Neuronal stem cell (in vitro differentiated cells): ENCODE measurements at regions not wholly inside any gene's neighbourhood (a gene's known extent, or its start where the extent isn't known, plus 50 kb on each side); places are given as distances from the start of the nearest gene placed in this dataset.
"Not testable (repeated sequence)": the region's sequence is repeated elsewhere in the genome, so short reads cannot be mapped to it uniquely, and the experiment has no call there.

Experiments used
- DNase-seq: peaks from one replicate; pipeline ENCODE4 v3.0.0-alpha.2; 2013; ENCODE audit warnings: low spot score
- H2AFZ ChIP-seq: one replicate; pipeline ENCODE4 v1.6.1; 2013; ENCODE audit warnings: mild to moderate bottlenecking, low read length, inconsistent platforms
- H2AK5ac ChIP-seq: 2 replicates; pipeline ENCODE4 v1.6.1; 2013; ENCODE audit warnings: low read depth, mild to moderate bottlenecking, inconsistent platforms, low read length, moderate library complexity, mixed read lengths
- H2BK120ac ChIP-seq: 2 replicates; pipeline ENCODE4 v1.6.1; 2013; ENCODE audit warnings: low read depth, mild to moderate bottlenecking, inconsistent platforms, low read length, moderate library complexity, mixed read lengths
- H2BK12ac ChIP-seq: one replicate; pipeline ENCODE4 v1.6.1; 2013; ENCODE audit warnings: low read length, inconsistent platforms
- H2BK15ac ChIP-seq: 2 replicates; pipeline ENCODE4 v1.6.1; 2013; ENCODE audit warnings: mild to moderate bottlenecking, low read length, inconsistent platforms, mixed read lengths
- H2BK5ac ChIP-seq: one replicate; pipeline ENCODE4 v1.6.1; 2013; ENCODE audit warnings: inconsistent platforms, mild to moderate bottlenecking, low read length, moderate library complexity
- H3K14ac ChIP-seq: one replicate; pipeline ENCODE4 v1.6.1; 2013; ENCODE audit warnings: low read length, inconsistent platforms
- H3K18ac ChIP-seq: 2 replicates; pipeline ENCODE4 v1.6.1; 2013; ENCODE audit warnings: low read length, inconsistent platforms
- H3K23ac ChIP-seq: 2 replicates; pipeline ENCODE4 v1.6.1; 2013; ENCODE audit warnings: low read depth, mild to moderate bottlenecking, mixed read lengths, low read length, inconsistent platforms; ENCODE audit not compliant: poor library complexity
- H3K27ac ChIP-seq: replicated peaks from 3 replicates; pipeline ENCODE4 v1.5.1; 2013; ENCODE audit warnings: low read length, inconsistent platforms
- H3K27me3 ChIP-seq, 3 experiments: 2 replicates each; pipeline ENCODE4 v1.6.1; 2013; ENCODE audit warnings: low read length in 3 of 3, mild to moderate bottlenecking in 2 of 3, inconsistent platforms in 1 of 3, low read depth in 1 of 3, mixed read lengths in 1 of 3, moderate library complexity in 1 of 3; ENCODE audit not compliant: control insufficient read depth in 3 of 3, insufficient read depth in 3 of 3
- H3K36me3 ChIP-seq, 2 donors: replicated peaks in 1 of 2; 2 replicates each; pipeline ENCODE4 v1.6.1; 2013; ENCODE audit warnings: low read length in 2 of 2; ENCODE audit not compliant: control insufficient read depth in 2 of 2, insufficient read depth in 2 of 2
- H3K4ac ChIP-seq: 2 replicates; pipeline ENCODE4 v1.6.1; 2013; ENCODE audit warnings: inconsistent platforms, mild to moderate bottlenecking, low read length, moderate library complexity
- H3K4me1 ChIP-seq, 2 donors: 1 replicate in 1 of 2; 2 replicates in 1 of 2; pipeline ENCODE4 v1.6.1; 2013; ENCODE audit warnings: low read length in 2 of 2, low read depth in 1 of 2; ENCODE audit not compliant: control insufficient read depth in 2 of 2, insufficient read depth in 1 of 2
- H3K4me2 ChIP-seq: one replicate; pipeline ENCODE4 v1.6.1; 2013; ENCODE audit warnings: mild to moderate bottlenecking, low read length, inconsistent platforms; ENCODE audit not compliant: insufficient read depth, poor library complexity, severe bottlenecking
- H3K4me3 ChIP-seq, 2 donors: 2 replicates each; pipeline ENCODE4 v1.5.1; 2013; ENCODE audit warnings: low read length in 2 of 2, mild to moderate bottlenecking in 2 of 2, inconsistent platforms in 1 of 2, moderate library complexity in 1 of 2
- H3K79me1 ChIP-seq: one replicate; pipeline ENCODE4 v1.6.1; 2013; ENCODE audit warnings: low read depth, mild to moderate bottlenecking, inconsistent platforms, low read length, moderate library complexity
- H3K9ac ChIP-seq: one replicate; pipeline ENCODE4 v1.6.1; 2013; ENCODE audit warnings: mild to moderate bottlenecking, low read depth, low read length, inconsistent platforms; ENCODE audit not compliant: poor library complexity
- H3K9me3 ChIP-seq, 2 donors: replicated peaks in 1 of 2; 2 replicates each; pipeline versions ENCODE3 to v1.6.1; 2013; ENCODE audit warnings: low read length in 2 of 2, mild to moderate bottlenecking in 2 of 2, inconsistent platforms in 1 of 2, low read depth in 1 of 2, mixed read lengths in 1 of 2, moderate library complexity in 1 of 2; ENCODE audit not compliant: control insufficient read depth in 2 of 2, insufficient read depth in 1 of 2
- H4K8ac ChIP-seq: one replicate; pipeline ENCODE4 v1.6.1; 2013; ENCODE audit warnings: low read depth, mild to moderate bottlenecking, inconsistent platforms, low read length, moderate library complexity
- H4K91ac ChIP-seq: one replicate; pipeline ENCODE4 v1.6.1; 2013; ENCODE audit warnings: low read length, low read depth, mild to moderate bottlenecking, inconsistent platforms; ENCODE audit not compliant: poor library complexity
- WGBS, 2 donors: extraction: QIAGEN DNeasy Blood & Tissue Kit; methylation state at CpG; one replicate each; pipeline ENCODE4 v1.1.7; 2013; ENCODE audit warnings: missing lambda C conversion rate in 2 of 2, mixed read lengths in 1 of 2; ENCODE audit not compliant: insufficient read length in 2 of 2, insufficient replicate concordance in 1 of 2; ENCODE audit errors: extremely low coverage in 2 of 2; 5-methylcytosine and 5-hydroxymethylcytosine counted together

DNA sequence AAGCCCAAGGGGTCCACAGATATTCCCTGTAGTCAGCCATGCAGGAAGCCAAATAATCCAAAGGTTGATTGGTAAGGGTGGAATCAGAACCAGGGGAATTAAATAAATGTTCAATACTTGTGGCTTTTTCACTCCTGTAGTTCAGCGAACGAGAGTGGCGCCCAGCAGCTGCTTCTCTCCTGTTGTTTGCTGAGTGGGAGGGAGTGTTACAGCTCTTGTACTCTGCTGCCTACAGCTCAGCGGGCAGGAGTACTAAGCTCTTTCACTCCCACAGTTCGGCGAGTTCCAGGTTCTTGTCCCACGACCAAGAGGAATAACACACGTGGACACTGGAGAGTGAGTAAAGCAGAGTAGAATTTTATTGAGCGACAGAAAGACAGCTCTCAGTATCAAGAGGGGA lies 105.9 kb downstream of the MOBP start:
- no peak overlapping the region for H2AK5ac ChIP-seq
- H3K9ac ChIP-seq = no peak overlapping the region

DNA sequence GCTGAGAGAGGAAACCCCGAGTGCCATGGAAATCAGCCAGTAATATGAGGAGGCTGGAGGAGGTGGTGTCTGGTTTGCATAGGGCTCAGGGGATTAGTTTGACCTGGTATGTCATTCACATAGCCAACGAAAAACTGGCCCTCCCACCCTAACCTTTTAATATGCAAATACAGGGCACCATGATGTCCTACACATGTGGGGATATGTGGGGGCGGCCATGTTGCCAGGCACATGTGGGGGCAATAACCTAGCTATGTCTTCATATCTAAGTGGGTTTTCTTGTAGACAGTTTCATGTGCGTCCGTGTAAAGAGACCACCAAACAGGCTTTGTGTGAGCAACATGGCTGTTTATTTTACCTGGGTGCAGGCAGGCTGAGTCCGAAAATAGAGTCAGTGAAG lies 110.1 kb downstream of the MOBP start:
- no peaks in the 10 kb centered on the region for H3K36me3 ChIP-seq
- no peak overlapping the region for H3K18ac ChIP-seq
- no peak overlapping the region for H4K8ac ChIP-seq
- no peak overlapping the region for H3K14ac ChIP-seq
- no peak overlapping the region for H2BK120ac ChIP-seq
- H3K4me1 ChIP-seq = peaks cover 0 to 2% of the 10 kb centered on the region in 2 donors
- no peak overlapping the region for H3K4me2 ChIP-seq
- no peaks in the 10 kb centered on the region for H3K27me3 ChIP-seq
- no peak overlapping the region for H2BK15ac ChIP-seq
- H2AK5ac ChIP-seq = no peak overlapping the region
- H3K23ac ChIP-seq = no peak overlapping the region
- H2BK5ac ChIP-seq = no peak overlapping the region
- no CpG with 5 or more reads among the region's 6 CpGs for WGBS, 2 donors
- peak overlapping the region; percentile 54 for H3K27ac ChIP-seq
- H3K79me1 ChIP-seq = no peaks in the 10 kb centered on the region
- no peak overlapping the region for H3K4ac ChIP-seq
- H3K9ac ChIP-seq = no peak overlapping the region
- H2AFZ ChIP-seq = no peak overlapping the region
- no peak overlapping the region for H4K91ac ChIP-seq
- H3K4me3 ChIP-seq = no peak overlapping the region
- DNase-seq = peak; percentile 31
- H2BK12ac ChIP-seq = no peak overlapping the region
- no peaks in the 10 kb centered on the region for H3K9me3 ChIP-seq

More for the DNA sequence above, 105.9 kb downstream of the MOBP start:
- Histone ChIP-seq H3K79me1 (no peaks in the 10 kb centered on the region), H3K4ac (no peak overlapping the region), H3K4me3 (no peak overlapping the region), H2BK120ac (no peak overlapping the region), H3K4me1 (peaks cover 0 to 2% of the 10 kb centered on the region in 2 donors), H2BK12ac (no peak overlapping the region), H4K8ac (no peak overlapping the region), H3K4me2 (no peak overlapping the region), H3K23ac (no peak overlapping the region), H2AFZ (no peak overlapping the region), H3K9me3 (no peaks in the 10 kb centered on the region), H3K27ac (no peak overlapping the region), H2BK15ac (no peak overlapping the region), H3K27me3 (no peaks in the 10 kb centered on the region), H2BK5ac (no peak overlapping the region), H4K91ac (no peak overlapping the region), H3K36me3 (no peaks in the 10 kb centered on the region), H3K18ac (no peak overlapping the region), H3K14ac (no peak overlapping the region)
- no CpG with 5 or more reads among the region's 9 CpGs for WGBS, 2 donors
- no peak for DNase-seq

- not testable (repeated sequence) for H4K8ac ChIP-seq, H3K4ac ChIP-seq, H2BK120ac ChIP-seq, H2BK15ac ChIP-seq, H3K14ac ChIP-seq, H3K18ac ChIP-seq, H3K27ac ChIP-seq, H3K9me3 ChIP-seq, H3K79me1 ChIP-seq, H2BK5ac ChIP-seq, H3K23ac ChIP-seq, H3K9ac ChIP-seq, H2BK12ac ChIP-seq, DNase-seq, H3K4me2 ChIP-seq, H3K27me3 ChIP-seq, H2AK5ac ChIP-seq, H3K4me1 ChIP-seq, H4K91ac ChIP-seq, H3K4me3 ChIP-seq, H3K36me3 ChIP-seq, H2AFZ ChIP-seq
- no CpG with 5 or more reads among the region's 4 CpGs for WGBS, 2 donors
These were observed 118.7 kb downstream of the MOBP start for GRCh38 chr3:39586215-39586614.

- no peak overlapping the region for H3K18ac ChIP-seq
- H4K91ac ChIP-seq = no peak overlapping the region
- H3K23ac ChIP-seq = no peak overlapping the region
- H2BK15ac ChIP-seq = no peak overlapping the region
- DNase-seq = no peak
- H3K36me3 ChIP-seq = no peaks in the 10 kb centered on the region
- no peak overlapping the region for H2AFZ ChIP-seq
- H3K14ac ChIP-seq = no peak overlapping the region
- H3K9ac ChIP-seq = no peak overlapping the region
- H3K4me1 ChIP-seq = no peaks in the 10 kb centered on the region
- no peaks in the 10 kb centered on the region for H3K9me3 ChIP-seq
- no peaks in the 10 kb centered on the region for H3K27me3 ChIP-seq
- no peak overlapping the region for H4K8ac ChIP-seq
- no CpG with 5 or more reads among the region's 1 CpG for WGBS, 2 donors
- H3K4me2 ChIP-seq = no peak overlapping the region
- H2BK5ac ChIP-seq = no peak overlapping the region
- no peak overlapping the region for H3K27ac ChIP-seq
- H2AK5ac ChIP-seq = no peak overlapping the region
- H2BK120ac ChIP-seq = no peak overlapping the region
- no peak overlapping the region for H3K4ac ChIP-seq
- no peak overlapping the region for H3K4me3 ChIP-seq
- no peaks in the 10 kb centered on the region for H3K79me1 ChIP-seq
- no peak overlapping the region for H2BK12ac ChIP-seq
These were observed 119.6 kb downstream of the MOBP start for GRCh38 chr3:39587113-39587512.
